ENCODE measurements at regions not wholly inside any gene's neighbourhood (a gene's known extent, or its start where the extent isn't known, plus 50 kb on each side); places are given as distances from the start of the nearest gene placed in this dataset.

DNA sequence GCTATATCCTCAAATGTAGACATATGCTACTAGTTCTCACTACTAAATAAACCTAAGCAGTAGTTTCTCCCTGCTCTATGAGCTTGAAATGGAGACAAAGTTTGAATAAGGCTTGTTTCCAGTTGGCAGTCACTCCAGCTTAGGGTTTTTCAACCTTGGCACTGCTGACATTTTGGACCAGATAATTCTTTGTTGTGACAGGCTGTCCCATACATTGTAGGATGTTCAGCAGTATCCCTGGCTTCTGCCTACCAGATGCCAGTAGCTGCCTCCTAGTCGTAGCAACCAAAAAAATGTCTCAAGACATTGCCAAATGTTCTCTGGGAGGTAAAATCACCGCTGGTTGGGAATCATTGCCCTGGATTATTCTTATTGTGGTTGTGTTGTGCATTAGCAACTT is 182.7 kb upstream of the PARD3B start:
- no peak for TF ChIP-seq EZH2 (IDR thresholded peaks at IDR 0.05; ENCODE audit: low read length, missing control alignments)
- TF ChIP-seq, protein P1, sequence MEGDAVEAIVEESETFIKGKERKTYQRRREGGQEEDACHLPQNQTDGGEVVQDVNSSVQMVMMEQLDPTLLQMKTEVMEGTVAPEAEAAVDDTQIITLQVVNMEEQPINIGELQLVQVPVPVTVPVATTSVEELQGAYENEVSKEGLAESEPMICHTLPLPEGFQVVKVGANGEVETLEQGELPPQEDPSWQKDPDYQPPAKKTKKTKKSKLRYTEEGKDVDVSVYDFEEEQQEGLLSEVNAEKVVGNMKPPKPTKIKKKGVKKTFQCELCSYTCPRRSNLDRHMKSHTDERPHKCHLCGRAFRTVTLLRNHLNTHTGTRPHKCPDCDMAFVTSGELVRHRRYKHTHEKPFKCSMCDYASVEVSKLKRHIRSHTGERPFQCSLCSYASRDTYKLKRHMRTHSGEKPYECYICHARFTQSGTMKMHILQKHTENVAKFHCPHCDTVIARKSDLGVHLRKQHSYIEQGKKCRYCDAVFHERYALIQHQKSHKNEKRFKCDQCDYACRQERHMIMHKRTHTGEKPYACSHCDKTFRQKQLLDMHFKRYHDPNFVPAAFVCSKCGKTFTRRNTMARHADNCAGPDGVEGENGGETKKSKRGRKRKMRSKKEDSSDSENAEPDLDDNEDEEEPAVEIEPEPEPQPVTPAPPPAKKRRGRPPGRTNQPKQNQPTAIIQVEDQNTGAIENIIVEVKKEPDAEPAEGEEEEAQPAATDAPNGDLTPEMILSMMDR (conservative IDR thresholded peaks at IDR 0.05 in 1 of 2, IDR thresholded peaks at IDR 0.05 in 1 of 2; ENCODE audit: low read depth in 1 of 2, low read length in 2 of 2) = no peak
